ENCODE measurements at regions not wholly inside any gene's neighbourhood (a gene's known extent, or its start where the extent isn't known, plus 50 kb on each side); places are given as distances from the start of the nearest gene placed in this dataset.

- DNase-seq (ENCODE audit: low read depth) (no peak), FAIRE-seq (no peak)
- Histone ChIP-seq H3K36me3 (ENCODE audit: control insufficient read depth, insufficient read depth, low read length) (no peaks in the 10 kb centered on the region), H3K27me3 (ENCODE audit: control insufficient read depth, insufficient read depth, low read length) (no peaks in the 10 kb centered on the region), H3K4me3 (ENCODE audit: low read depth, low read length) (no peak overlapping the region)
- TF ChIP-seq, protein P1, sequence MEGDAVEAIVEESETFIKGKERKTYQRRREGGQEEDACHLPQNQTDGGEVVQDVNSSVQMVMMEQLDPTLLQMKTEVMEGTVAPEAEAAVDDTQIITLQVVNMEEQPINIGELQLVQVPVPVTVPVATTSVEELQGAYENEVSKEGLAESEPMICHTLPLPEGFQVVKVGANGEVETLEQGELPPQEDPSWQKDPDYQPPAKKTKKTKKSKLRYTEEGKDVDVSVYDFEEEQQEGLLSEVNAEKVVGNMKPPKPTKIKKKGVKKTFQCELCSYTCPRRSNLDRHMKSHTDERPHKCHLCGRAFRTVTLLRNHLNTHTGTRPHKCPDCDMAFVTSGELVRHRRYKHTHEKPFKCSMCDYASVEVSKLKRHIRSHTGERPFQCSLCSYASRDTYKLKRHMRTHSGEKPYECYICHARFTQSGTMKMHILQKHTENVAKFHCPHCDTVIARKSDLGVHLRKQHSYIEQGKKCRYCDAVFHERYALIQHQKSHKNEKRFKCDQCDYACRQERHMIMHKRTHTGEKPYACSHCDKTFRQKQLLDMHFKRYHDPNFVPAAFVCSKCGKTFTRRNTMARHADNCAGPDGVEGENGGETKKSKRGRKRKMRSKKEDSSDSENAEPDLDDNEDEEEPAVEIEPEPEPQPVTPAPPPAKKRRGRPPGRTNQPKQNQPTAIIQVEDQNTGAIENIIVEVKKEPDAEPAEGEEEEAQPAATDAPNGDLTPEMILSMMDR (IDR thresholded peaks at IDR 0.05; ENCODE audit: insufficient read depth, low read length, severe bottlenecking): no peak
Measured at GRCh38 chr14:101020834-101021370, 117.4 kb upstream of the RTL1 start.

DNA sequence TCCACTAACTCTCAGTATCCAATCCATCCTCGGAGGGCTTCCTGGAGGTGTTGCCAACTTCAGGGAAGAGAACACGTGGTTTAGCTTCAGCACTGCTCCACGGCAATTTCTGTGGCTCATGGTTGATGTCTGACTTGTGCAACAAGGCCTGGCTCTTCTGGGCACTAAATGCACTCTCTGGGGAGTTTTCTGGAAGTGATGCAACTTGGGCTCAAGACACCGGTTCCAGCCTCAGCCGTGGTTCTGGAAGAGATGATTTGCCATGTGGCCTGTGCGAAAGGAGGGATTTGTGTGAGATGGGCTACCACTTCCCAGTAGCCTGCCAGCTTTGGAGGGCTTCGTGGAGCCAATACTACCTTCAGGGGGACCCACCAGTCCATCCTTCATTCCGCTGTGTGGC lies 118.6 kb upstream of the RTL1 start:
- no peak for DNase-seq (ENCODE audit: low read depth)

DNA sequence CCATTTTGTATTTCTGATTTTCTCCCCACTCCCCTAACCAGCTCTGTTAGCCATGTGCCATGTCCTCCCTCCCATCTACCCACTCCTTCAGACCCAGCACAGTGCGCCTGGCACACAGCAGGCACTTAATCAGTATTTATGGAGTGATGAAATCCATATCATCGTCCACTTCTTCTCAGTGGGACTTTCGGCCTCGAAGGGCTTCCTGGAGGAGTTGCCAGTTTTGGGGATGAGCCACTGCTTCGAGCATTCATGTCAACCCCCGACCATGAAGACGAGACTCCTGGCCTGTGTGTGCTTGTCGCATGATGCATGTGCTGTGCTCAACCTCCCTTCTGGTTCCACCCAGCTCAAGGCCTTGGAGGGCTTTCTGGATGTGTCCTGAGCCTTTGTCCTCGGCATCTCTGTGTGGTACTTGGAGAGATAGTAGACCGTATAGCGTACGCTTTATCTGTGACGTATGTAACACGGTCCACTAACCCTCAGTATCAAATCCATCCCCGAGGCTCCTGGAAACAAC lies 119.5 kb upstream of the RTL1 start:
- FAIRE-seq (peak; percentile 66), DNase-seq (ENCODE audit: low read depth) (no peak)
- Histone ChIP-seq H3K36me3 (ENCODE audit: control insufficient read depth, insufficient read depth, low read length) (no peaks in the 10 kb centered on the region), H3K4me3 (ENCODE audit: low read depth, low read length) (no peak overlapping the region), H3K27me3 (ENCODE audit: control insufficient read depth, insufficient read depth, low read length) (no peaks in the 10 kb centered on the region)
- TF ChIP-seq, protein P1 (IDR thresholded peaks at IDR 0.05; ENCODE audit: insufficient read depth, low read length, severe bottlenecking): no peak

More for the DNA sequence above, 118.6 kb upstream of the RTL1 start:
- no peaks in the 10 kb centered on the region for H3K36me3 ChIP-seq (ENCODE audit: control insufficient read depth, insufficient read depth, low read length)
- TF ChIP-seq, protein P1 (IDR thresholded peaks at IDR 0.05; ENCODE audit: insufficient read depth, low read length, severe bottlenecking): no peak
- no peak for FAIRE-seq
- no peaks in the 10 kb centered on the region for H3K27me3 ChIP-seq (ENCODE audit: control insufficient read depth, insufficient read depth, low read length)
- no peak overlapping the region for H3K4me3 ChIP-seq (ENCODE audit: low read depth, low read length)

- no peak for DNase-seq (ENCODE audit: low read depth)
- Histone ChIP-seq H3K27me3 (ENCODE audit: control insufficient read depth, insufficient read depth, low read length) (no peaks in the 10 kb centered on the region), H3K36me3 (ENCODE audit: control insufficient read depth, insufficient read depth, low read length) (no peaks in the 10 kb centered on the region), H3K4me3 (ENCODE audit: low read depth, low read length) (no peak overlapping the region)
- no peak for FAIRE-seq
- TF ChIP-seq, protein P1 (IDR thresholded peaks at IDR 0.05; ENCODE audit: insufficient read depth, low read length, severe bottlenecking): no peak
Measured at GRCh38 chr14:101024686-101025085, 121.2 kb upstream of the RTL1 start.

DNA sequence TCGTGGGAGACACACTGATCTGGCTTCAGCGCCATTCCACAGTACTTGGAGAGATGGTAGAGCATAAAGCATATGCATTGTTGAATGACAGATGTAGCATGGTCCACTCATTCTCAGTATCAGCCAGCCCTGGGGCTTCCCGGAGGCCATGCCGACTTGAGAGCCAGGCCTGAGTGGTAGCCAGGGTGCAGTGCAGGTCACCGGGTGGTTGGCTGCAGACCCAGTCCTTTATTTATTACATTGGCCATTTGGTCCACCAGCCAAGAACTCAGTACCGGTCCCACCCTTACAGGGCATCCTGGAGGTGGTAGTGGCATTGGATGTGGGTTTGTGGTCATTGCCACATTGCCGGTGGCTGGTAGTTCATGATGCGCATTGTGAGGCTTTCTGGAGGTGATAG lies 121.6 kb upstream of the RTL1 start:
- no peak for FAIRE-seq
- no peak overlapping the region for H3K4me3 ChIP-seq (ENCODE audit: low read depth, low read length)
- H3K27me3 ChIP-seq (ENCODE audit: control insufficient read depth, insufficient read depth, low read length): no peaks in the 10 kb centered on the region
- no peak for DNase-seq (ENCODE audit: low read depth)
- no peaks in the 10 kb centered on the region for H3K36me3 ChIP-seq (ENCODE audit: control insufficient read depth, insufficient read depth, low read length)
- TF ChIP-seq, protein P1 (IDR thresholded peaks at IDR 0.05; ENCODE audit: insufficient read depth, low read length, severe bottlenecking): no peak

- H3K27me3 ChIP-seq (ENCODE audit: control insufficient read depth, insufficient read depth, low read length): no peaks in the 10 kb centered on the region
Measured at GRCh38 chr14:101025696-101026095, 122.2 kb upstream of the RTL1 start.

More at GRCh38 chr14:101025696-101026095, 122.2 kb upstream of the RTL1 start:
- TF ChIP-seq, protein P1 (IDR thresholded peaks at IDR 0.05; ENCODE audit: insufficient read depth, low read length, severe bottlenecking): no peak
- no peaks in the 10 kb centered on the region for H3K36me3 ChIP-seq (ENCODE audit: control insufficient read depth, insufficient read depth, low read length)
- no peak overlapping the region for H3K4me3 ChIP-seq (ENCODE audit: low read depth, low read length)
- FAIRE-seq (no peak), DNase-seq (ENCODE audit: low read depth) (no peak)

Measured in bronchial epithelial cell (primary cell).